COLO829 (cell line): ENCODE measurements at regions not wholly inside any gene's neighbourhood (a gene's known extent, or its start where the extent isn't known, plus 50 kb on each side); places are given as distances from the start of the nearest gene placed in this dataset.
A peak's percentile ranks its signal among the peaks of the same experiment; 100 is the strongest.
"Not testable (repeated sequence)": the region's sequence is repeated elsewhere in the genome, so short reads cannot be mapped to it uniquely, and the experiment has no call there.

Experiments used
- DNase-seq: peaks from one replicate; pipeline ENCODE4 v3.0.0; 2012; ENCODE audit warnings: low spot score

- no peak for DNase-seq
Observed at GRCh38 chr9:73344060-73344459, 192.4 kb downstream of the ANXA1 start.

GRCh38 chr9:73347123-73347522 is 195.5 kb downstream of the ANXA1 start:
- DNase-seq = no peak

DNA sequence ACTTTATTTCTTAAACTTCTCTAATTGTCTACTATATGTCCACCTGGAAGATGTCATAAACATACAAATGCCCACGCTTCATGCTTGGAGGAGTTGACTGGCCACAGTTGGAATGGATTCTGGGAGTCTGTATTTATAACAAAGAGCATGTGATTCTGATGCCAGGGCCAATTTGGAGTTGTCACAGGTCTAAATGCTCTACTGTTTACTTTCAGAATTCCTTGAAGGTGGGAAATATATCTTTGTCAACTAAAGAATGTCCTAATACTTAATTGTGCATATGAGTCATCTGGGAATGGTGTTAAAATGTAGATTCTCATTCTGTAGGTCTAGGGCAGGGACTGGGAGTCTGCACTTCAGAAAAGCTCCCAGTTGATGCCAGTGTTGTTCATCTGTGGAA is 196.1 kb downstream of the ANXA1 start:
- no peak for DNase-seq

DNA sequence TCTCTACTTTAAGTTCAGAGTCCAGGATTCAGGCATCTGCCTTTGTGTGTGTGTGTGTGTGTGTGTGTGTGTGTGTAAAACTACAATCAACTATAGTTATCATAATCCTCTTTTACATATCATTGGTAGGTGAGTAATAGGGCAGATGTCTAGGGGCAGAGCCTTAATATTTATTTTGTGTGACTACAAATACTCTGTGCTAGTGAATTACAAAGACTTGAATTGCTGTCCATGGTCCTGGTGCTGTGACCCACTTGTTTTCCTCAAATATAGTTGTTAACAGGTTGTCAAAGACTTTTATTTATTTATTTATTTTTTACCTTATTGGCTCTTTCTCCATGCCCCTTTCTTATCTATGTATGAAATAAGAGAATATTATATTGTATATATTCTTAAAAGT is 196.8 kb downstream of the ANXA1 start:
- DNase-seq = no peak

GRCh38 chr9:73349476-73349875 is 197.8 kb downstream of the ANXA1 start:
- DNase-seq = no peak

DNA sequence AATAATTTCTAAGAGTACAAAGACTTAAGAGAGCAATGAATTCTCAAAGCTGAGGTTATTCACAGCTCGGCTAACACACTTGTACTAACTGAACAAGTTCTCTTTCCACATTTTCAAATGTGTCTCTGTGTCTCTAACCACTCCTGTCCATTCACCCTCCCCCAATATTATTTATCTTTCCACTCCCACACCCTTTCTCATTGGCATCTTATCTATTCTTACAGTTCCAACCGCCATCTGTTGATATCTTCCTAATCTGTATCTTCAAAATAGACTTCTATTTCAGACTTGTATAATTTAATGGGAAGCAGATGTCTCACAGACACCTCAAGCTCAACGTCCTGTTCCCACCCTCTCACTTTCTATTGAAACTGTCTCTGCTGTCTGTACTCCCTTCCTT is 205.9 kb downstream of the ANXA1 start:
- DNase-seq = no peak

DNA sequence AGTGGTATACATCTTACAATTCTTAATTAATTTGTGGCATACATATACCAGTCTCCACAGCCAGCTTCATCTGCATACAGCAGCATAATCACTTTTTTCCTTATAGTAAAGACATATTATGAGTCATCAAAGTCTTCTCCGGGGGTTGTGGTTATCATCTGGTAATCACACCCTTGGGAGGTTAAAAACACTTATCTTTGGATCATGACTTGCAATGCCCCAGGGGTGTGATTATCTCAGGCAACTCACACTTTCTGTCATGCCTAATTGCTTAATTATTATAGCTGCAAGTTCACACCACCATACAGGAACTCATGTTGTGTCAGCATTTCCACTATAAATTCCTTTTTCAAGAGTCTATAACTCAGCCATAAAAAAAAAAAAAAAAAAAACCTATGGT is 218.4 kb downstream of the ANXA1 start:
- peak; percentile 67 for DNase-seq

DNA sequence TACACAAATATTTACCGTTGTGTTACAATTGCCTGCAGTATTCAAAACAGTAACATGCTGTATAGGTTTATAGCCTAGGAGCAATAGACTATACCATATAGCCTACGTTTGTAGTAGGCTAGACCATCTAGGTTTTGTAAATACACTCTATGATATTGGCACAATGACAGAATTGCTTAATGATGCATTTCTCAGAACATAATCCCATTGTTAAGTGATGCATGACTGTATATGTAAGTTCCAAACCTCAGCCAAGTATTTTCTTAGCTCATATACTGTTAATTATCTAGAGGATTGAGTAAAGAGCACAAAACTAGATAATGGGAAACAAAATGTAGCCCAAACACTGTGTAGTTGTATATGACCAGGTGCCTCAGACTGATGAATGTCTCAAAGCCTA is 220.1 kb downstream of the ANXA1 start:
- DNase-seq = no peak

GRCh38 chr9:73380411-73380810 is 228.7 kb downstream of the ANXA1 start:
- DNase-seq = no peak

DNA sequence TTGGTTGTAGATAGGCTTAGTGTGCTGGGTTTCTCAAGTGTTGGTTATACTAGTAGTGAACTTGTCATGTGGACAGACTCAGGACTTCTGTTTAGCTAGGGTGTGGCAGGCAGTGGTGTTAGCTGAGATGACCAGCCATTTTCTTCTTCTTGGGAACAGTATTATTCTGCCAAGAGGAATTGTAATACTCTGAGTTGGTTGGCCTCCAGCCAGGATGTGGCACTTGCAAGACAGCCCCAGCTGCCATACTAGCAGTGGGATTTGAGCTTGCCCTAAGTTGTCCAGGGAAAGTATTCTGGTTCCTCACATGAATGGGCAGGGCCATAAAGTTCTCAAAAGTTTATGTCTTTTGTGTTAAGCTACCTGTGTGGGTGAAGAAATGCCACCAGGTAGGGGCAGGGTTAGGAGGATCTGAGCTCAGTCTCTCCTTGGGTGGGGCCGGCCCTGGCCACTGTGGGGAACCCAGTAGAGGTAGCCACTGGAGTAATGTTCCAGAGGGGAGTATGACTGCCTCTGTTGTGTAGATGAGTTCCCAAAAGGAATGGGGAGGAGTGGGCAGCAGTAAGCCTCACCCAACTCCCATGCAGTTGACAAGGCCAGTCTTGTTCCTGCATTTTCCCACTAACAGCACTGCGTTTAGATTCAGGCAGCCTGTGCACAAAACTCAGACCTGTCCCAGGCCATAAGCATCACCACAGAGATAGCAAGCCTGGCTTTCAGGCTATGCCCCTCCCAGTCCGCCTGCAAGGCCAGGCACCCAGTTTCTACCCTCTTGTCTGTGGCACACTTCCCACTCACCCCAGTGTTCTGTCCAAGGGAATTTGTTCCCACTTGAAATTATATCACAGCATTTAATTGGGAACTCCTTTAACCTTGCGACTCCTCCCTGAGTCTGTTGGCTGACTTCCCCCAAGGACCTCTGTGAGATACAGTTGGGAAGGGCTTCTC is 250.7 kb downstream of the ANXA1 start:
- DNase-seq = no peak

GRCh38 chr9:73411494-73411893 is 259.8 kb downstream of the ANXA1 start:
- no peak for DNase-seq

- DNase-seq = no peak
Observed at GRCh38 chr9:73412874-73413273, 261.2 kb downstream of the ANXA1 start.

DNA sequence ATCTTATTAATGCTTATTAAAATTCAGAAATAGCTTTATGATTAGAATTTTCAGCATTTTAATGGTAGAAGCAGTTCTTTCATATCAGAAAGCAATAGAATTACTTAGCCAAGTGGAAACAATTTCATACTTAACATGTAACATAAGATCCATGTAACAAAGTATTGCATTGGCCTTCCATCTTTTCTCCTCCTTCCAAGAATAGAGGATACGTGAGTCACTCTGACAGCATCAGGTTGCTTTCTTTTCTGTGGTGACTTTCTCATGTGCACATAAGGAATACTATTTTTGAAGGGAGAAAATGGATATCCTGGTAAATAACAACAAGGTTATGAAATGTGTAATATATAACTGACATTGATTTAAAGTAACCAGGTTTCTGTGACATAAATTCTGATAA is 272.2 kb downstream of the ANXA1 start:
- no peak for DNase-seq

DNA sequence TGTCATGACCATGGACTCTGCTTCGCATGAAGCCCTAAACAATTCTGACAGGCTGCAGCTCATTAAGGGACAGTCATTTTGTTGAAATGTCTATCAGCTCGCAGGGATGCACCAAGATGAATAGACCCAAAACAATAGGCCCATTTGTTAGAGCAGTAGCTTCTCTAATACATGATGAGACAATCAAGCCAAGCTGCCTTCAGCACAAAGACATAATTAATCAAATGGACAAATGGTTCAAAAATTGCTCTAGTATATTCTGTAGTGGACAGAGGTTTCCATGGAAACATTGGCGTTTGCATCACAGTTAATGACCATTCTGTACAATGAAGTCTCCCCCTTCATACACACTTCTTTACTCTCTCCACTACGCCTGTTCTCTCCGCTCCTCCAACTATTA is 274.6 kb downstream of the ANXA1 start:
- peak; percentile 71 for DNase-seq

- DNase-seq = no peak
Observed at GRCh38 chr9:73434826-73435225, 283.2 kb downstream of the ANXA1 start.

- DNase-seq = peak; percentile 50
Observed at GRCh38 chr9:73437758-73438157, 286.1 kb downstream of the ANXA1 start.

DNA sequence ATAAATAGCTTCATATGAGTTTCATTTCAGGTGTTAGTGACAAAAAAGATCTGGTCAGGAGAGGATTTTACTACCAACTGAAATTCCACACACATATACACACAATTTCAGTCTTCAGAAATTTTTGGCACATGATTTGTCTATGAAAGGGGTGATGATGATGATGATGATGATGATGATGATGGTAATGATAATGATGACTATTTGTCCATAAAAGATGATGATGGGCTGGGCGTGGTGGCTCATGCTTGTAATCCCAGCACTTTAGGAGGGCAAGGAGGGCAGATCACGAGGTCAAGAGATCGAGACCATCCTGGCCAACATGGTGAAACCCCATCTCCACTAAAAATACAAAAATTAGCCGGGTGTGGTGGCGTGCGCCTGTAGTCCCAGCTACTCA is 288.2 kb downstream of the ANXA1 start:
- DNase-seq = not testable (repeated sequence)

- no peak for DNase-seq
Observed at GRCh38 chr9:73441223-73441622, 289.6 kb downstream of the ANXA1 start.

GRCh38 chr9:73441890-73442818 is 290.5 kb downstream of the ANXA1 start:
- DNase-seq = no peak

DNA sequence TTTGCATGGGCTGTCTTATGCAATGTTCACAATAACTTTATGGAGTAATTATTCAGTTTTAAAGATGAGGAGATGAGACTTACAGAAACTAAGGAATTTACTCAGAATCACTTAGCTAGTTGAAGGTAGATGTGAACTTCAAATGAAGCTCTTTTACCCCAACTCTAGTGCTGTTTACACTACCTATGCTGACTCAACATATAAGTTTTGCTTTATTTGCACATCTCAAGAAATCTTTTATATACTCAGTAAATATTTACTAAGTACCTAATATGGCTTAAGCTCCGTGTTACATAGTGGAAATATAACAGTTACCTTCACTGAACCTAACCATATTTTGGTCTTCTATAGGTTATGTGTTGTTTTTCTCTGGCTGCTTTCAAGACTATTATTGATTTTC is 293.2 kb downstream of the ANXA1 start:
- DNase-seq = no peak

GRCh38 chr9:73445384-73445783 is 293.7 kb downstream of the ANXA1 start:
- DNase-seq = not testable (repeated sequence)

GRCh38 chr9:73446306-73446705 is 294.6 kb downstream of the ANXA1 start:
- no peak for DNase-seq

- no peak for DNase-seq
Observed at GRCh38 chr9:73451003-73451402, 299.3 kb downstream of the ANXA1 start.
